Caco-2 (cell line): ENCODE measurements at regions not wholly inside any gene's neighbourhood (a gene's known extent, or its start where the extent isn't known, plus 50 kb on each side); places are given as distances from the start of the nearest gene placed in this dataset.

Experiments used
- BruUV-seq: library from RNA; stranded (reverse); fragments of 400-500 nt; replicated peaks from 2 replicates; lab custom pipeline; 2021; lab: Mats Ljungman, UMichigan
- CTCF ChIA-PET: fragments of 300-600 bp; sonication (Branson Sonifier 250); formaldehyde crosslinking; loops from one replicate; lab custom pipeline; 2022; ENCODE audit warnings: antibody characterized with exemption; lab: Charles Lee
- POLR2A ChIA-PET: fragments of 300-600 bp; sonication (Branson Sonifier 250); formaldehyde crosslinking; loops from one replicate; lab custom pipeline; 2022; ENCODE audit warnings: antibody characterized with exemption; lab: Charles Lee
- DNase-seq, 2 experiments: peaks; one replicate each; pipeline versions ENCODE4 v3.0.0 to v3.0.0-alpha.2; 2020 to 2022
- H3K27me3 ChIP-seq: replicated peaks from 2 replicates; pipeline ENCODE4 v1.6.0; 2011; ENCODE audit warnings: low read length; ENCODE audit not compliant: control insufficient read depth, insufficient read depth
- H3K36me3 ChIP-seq: 2 replicates; pipeline ENCODE4 v1.5.1; 2011; ENCODE audit warnings: low read length; ENCODE audit not compliant: control insufficient read depth, insufficient read depth
- H3K4me1 ChIP-seq: fragments of 250-450 bp; sonication (Bioruptor Pico); 2 replicates; pipeline ENCODE4 v1.5.1; 2020; ENCODE audit warnings: mild to moderate bottlenecking
- H3K4me3 ChIP-seq: 2 replicates; pipeline ENCODE4 v1.5.1; 2011; ENCODE audit warnings: low read depth, mild to moderate bottlenecking, control low read depth, low read length
- H3K9me3 ChIP-seq: fragments of 250-450 bp; sonication (Bioruptor Pico); 2 replicates; pipeline ENCODE4 v1.5.1; 2020; ENCODE audit warnings: mild to moderate bottlenecking, moderate library complexity
- H3K27ac Mint-ChIP-seq: one replicate; pipeline ENCODE4 v1.8.0; 2022; ENCODE audit warnings: mixed read lengths; ENCODE audit not compliant: unreplicated experiment
- H3K27me3 Mint-ChIP-seq: one replicate; pipeline ENCODE4 v1.8.0; 2022; ENCODE audit warnings: mixed read lengths; ENCODE audit not compliant: insufficient read depth, unreplicated experiment
- H3K36me3 Mint-ChIP-seq: one replicate; pipeline ENCODE4 v1.8.0; 2022; ENCODE audit warnings: mild to moderate bottlenecking, mixed read lengths; ENCODE audit not compliant: insufficient read depth, unreplicated experiment
- H3K4me1 Mint-ChIP-seq: one replicate; pipeline ENCODE4 v1.8.0; 2022; ENCODE audit warnings: low read depth, mixed read lengths; ENCODE audit not compliant: unreplicated experiment
- H3K4me3 Mint-ChIP-seq: one replicate; pipeline ENCODE4 v1.8.0; 2022; ENCODE audit warnings: mild to moderate bottlenecking, moderate library complexity, mixed read lengths; ENCODE audit not compliant: unreplicated experiment
- H3K9me3 Mint-ChIP-seq: one replicate; pipeline ENCODE4 v1.8.0; 2022; ENCODE audit warnings: mixed read lengths; ENCODE audit not compliant: unreplicated experiment
- intact Hi-C: fragments of 100-400 bp; cut with micrococcal nuclease; formaldehyde crosslinking; loops from one replicate; pipeline ENCODE4 v1.10.0; 2022; ENCODE audit not compliant: unreplicated experiment
- TF ChIP-seq, protein P1 (sequence below), 2 experiments: fragments of 200-600 bp in 1 of 2; IDR thresholded peaks; 1 replicate in 1 of 2; 2 replicates in 1 of 2; pipeline versions ENCODE4 v1.5.1 to v1.8.0; 2011 to 2022; ENCODE audit warnings: antibody characterized with exemption in 1 of 2, control low read depth in 1 of 2, inconsistent platforms in 1 of 2, low read depth in 1 of 2, low read length in 1 of 2, mild to moderate bottlenecking in 1 of 2, moderate library complexity in 1 of 2; ENCODE audit not compliant: insufficient read depth in 1 of 2, severe bottlenecking in 1 of 2, unreplicated experiment in 1 of 2

DNA sequence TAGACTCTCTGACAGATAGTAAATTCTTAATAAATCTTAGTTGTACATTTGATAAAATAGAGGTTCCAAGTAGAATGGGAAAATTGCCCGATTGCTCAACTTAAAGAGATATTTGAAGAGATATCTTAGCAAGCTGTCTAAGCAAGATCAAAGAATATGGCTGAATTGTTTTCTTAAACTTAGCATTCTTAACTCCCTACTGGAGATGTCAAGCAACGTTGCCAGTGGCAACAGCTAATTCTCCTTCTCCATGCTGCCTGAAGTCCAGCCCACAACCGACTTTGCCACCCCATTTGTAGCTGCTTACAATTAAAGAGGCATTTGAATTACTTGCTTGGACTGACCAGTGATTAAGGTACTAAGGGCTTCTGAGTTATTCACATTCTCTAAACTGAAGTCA is 94.4 kb downstream of the FAM181B start:
- Mint-ChIP-seq H3K27ac (no peak overlapping the region), H3K27me3 (peaks cover 21% of the 10 kb centered on the region)
- no TSS peak for BruUV-seq

DNA sequence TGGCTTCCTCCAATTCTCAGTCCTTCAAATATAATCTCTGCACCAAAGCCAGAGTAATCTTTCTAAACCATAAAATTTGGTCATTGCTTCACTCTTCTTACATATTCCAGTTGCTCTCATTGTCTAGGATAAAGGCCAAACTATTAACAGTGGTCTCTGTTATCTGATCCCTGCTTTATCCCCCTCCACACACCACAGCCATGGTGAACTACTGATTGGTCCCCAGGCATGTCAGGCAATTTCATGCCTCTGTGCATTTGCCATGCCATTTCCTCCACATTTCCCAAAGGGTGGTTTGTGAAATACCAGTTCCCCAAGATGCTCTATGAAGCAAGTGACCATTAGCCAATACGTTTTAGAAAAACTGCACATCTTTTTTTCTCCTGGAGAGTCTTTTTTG is 97.0 kb downstream of the FAM181B start:
- ChIA-PET POLR2A (no interaction called here), CTCF (no interaction called here)
- Mint-ChIP-seq H3K27me3 (peaks cover 8% of the 10 kb centered on the region), H3K4me1 (no peaks in the 10 kb centered on the region), H3K36me3 (no peaks in the 10 kb centered on the region), H3K27ac (no peak overlapping the region), H3K9me3 (peaks cover 12% of the 10 kb centered on the region), H3K4me3 (no peak overlapping the region)
- intact Hi-C loops: no loop called here
- no TSS peak for BruUV-seq
- TF ChIP-seq, protein P1, sequence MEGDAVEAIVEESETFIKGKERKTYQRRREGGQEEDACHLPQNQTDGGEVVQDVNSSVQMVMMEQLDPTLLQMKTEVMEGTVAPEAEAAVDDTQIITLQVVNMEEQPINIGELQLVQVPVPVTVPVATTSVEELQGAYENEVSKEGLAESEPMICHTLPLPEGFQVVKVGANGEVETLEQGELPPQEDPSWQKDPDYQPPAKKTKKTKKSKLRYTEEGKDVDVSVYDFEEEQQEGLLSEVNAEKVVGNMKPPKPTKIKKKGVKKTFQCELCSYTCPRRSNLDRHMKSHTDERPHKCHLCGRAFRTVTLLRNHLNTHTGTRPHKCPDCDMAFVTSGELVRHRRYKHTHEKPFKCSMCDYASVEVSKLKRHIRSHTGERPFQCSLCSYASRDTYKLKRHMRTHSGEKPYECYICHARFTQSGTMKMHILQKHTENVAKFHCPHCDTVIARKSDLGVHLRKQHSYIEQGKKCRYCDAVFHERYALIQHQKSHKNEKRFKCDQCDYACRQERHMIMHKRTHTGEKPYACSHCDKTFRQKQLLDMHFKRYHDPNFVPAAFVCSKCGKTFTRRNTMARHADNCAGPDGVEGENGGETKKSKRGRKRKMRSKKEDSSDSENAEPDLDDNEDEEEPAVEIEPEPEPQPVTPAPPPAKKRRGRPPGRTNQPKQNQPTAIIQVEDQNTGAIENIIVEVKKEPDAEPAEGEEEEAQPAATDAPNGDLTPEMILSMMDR (IDR thresholded peaks at IDR 0.05; ENCODE audit: insufficient read depth in 1 of 2, low read depth in 1 of 2, low read length in 1 of 2, severe bottlenecking in 1 of 2, unreplicated experiment in 1 of 2): no peak
- no peaks in the 10 kb centered on the region for H3K9me3 ChIP-seq
- H3K4me3 ChIP-seq: no peak overlapping the region
- no peaks in the 10 kb centered on the region for H3K4me1 ChIP-seq
- no peak for DNase-seq
- no peaks in the 10 kb centered on the region for H3K36me3 ChIP-seq
- no peaks in the 10 kb centered on the region for H3K27me3 ChIP-seq

More for the DNA sequence above, 94.4 kb downstream of the FAM181B start:
- TF ChIP-seq, protein P1 (IDR thresholded peaks at IDR 0.05; ENCODE audit: insufficient read depth in 1 of 2, low read depth in 1 of 2, low read length in 1 of 2, severe bottlenecking in 1 of 2, unreplicated experiment in 1 of 2): no peak
- Mint-ChIP-seq H3K4me3 (no peak overlapping the region), H3K36me3 (no peaks in the 10 kb centered on the region), H3K4me1 (no peaks in the 10 kb centered on the region), H3K9me3 (peaks cover 12% of the 10 kb centered on the region)
- POLR2A ChIA-PET: no interaction called here
- H3K27me3 ChIP-seq: 0 out of 2 replicates have a peak, but pooled peaks cover 1% of the 10 kb centered on the region
- no peaks in the 10 kb centered on the region for H3K36me3 ChIP-seq
- no peaks in the 10 kb centered on the region for H3K4me1 ChIP-seq
- no peak for DNase-seq
- CTCF ChIA-PET: no interaction called here
- no peak overlapping the region for H3K4me3 ChIP-seq
- H3K9me3 ChIP-seq: no peaks in the 10 kb centered on the region
- intact Hi-C loops: no loop called here

DNA sequence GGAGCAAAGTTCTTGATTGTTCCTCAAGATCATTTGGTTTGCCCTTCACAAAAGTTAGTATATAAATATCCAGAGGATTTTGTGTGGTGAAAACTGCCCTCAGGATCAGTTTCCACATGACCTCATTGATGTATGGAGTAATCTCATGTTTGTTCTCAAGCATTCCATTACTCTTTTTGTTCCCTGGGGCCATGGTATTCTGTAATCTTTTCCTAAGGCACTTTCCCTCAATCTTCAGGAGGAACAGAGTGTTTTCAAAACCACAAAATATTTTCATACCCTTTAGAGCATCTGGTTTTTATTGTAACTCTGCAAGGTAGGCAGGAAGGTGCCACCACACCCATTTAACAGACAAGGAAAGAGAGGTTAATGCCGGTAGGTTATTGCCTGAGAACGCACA is 99.6 kb downstream of the FAM181B start:
- H3K9me3 Mint-ChIP-seq: peaks cover 13% of the 10 kb centered on the region

More for the DNA sequence above, 99.6 kb downstream of the FAM181B start:
- Mint-ChIP-seq H3K27me3 (peaks cover 8% of the 10 kb centered on the region), H3K27ac (no peak overlapping the region), H3K36me3 (no peaks in the 10 kb centered on the region), H3K4me1 (no peaks in the 10 kb centered on the region), H3K4me3 (no peak overlapping the region)
- BruUV-seq: no TSS peak
- TF ChIP-seq, protein P1 (IDR thresholded peaks at IDR 0.05; ENCODE audit: insufficient read depth in 1 of 2, low read depth in 1 of 2, low read length in 1 of 2, severe bottlenecking in 1 of 2, unreplicated experiment in 1 of 2): no peak
- DNase-seq: no peak
- Histone ChIP-seq H3K4me3 (no peak overlapping the region), H3K36me3 (no peaks in the 10 kb centered on the region), H3K9me3 (peaks cover 4% of the 10 kb centered on the region; the same call in 1 of the 2 replicates), H3K27me3 (no peaks in the 10 kb centered on the region), H3K4me1 (no peaks in the 10 kb centered on the region)
- CTCF ChIA-PET: no interaction called here
- intact Hi-C loops: no loop called here
- POLR2A ChIA-PET: no interaction called here
